OCI-LY7 (cell line): ENCODE measurements at regions not wholly inside any gene's neighbourhood (a gene's known extent, or its start where the extent isn't known, plus 50 kb on each side); places are given as distances from the start of the nearest gene placed in this dataset.

Experiments used
- BruUV-seq: library from RNA; stranded (reverse); fragments of 400-500 nt; replicated peaks from 2 replicates; lab custom pipeline; 2021; lab: Mats Ljungman, UMichigan
- CTCF ChIA-PET: fragments of 300-600 bp; sonication (Branson Sonifier 250); formaldehyde crosslinking; loops from one replicate; lab custom pipeline; 2022; ENCODE audit warnings: antibody characterized with exemption; ENCODE audit not compliant: unreplicated experiment; lab: Charles Lee
- POLR2A ChIA-PET: fragments of 300-600 bp; sonication (Branson Sonifier 250); formaldehyde crosslinking; loops from one replicate; lab custom pipeline; 2022; ENCODE audit warnings: antibody characterized with exemption; lab: Charles Lee
- DNase-seq: peaks from one replicate; pipeline ENCODE4 v3.0.0-alpha.2; 2015; ENCODE audit warnings: low spot score
- H2AFZ ChIP-seq: fragments of 200-600 bp; sonication (generic), shearing (Covaris generic); 2 replicates; pipeline ENCODE4 v1.6.1; 2014; ENCODE audit warnings: mild to moderate bottlenecking, antibody characterized with exemption, low read length, moderate library complexity
- H3K27ac ChIP-seq: fragments of 200-600 bp; sonication (generic); 2 replicates; pipeline ENCODE4 v1.5.1; 2014; ENCODE audit warnings: mixed run types, low read depth, mild to moderate bottlenecking, moderate library complexity, low read length, inconsistent platforms; ENCODE audit not compliant: poor library complexity, severe bottlenecking
- H3K36me3 ChIP-seq: fragments of 200-600 bp; sonication (generic); 2 replicates; pipeline ENCODE4 v1.6.1; 2014; ENCODE audit warnings: mild to moderate bottlenecking, antibody characterized with exemption, low read length, moderate library complexity, mixed read lengths; ENCODE audit not compliant: insufficient read depth
- H3K4me1 ChIP-seq: fragments of 200-600 bp; sonication (generic); 2 replicates; pipeline ENCODE4 v1.5.1; 2014; ENCODE audit warnings: mild to moderate bottlenecking, low read length; ENCODE audit not compliant: insufficient read depth, poor library complexity, severe bottlenecking
- H3K4me2 ChIP-seq: fragments of 200-600 bp; sonication (generic); 2 replicates; pipeline ENCODE4 v1.6.1; 2014; ENCODE audit warnings: mild to moderate bottlenecking, low read length
- H3K4me3 ChIP-seq: fragments of 200-600 bp; sonication (generic); 2 replicates; pipeline ENCODE4 v1.5.1; 2014; ENCODE audit warnings: mild to moderate bottlenecking, low read depth, low read length; ENCODE audit not compliant: poor library complexity, severe bottlenecking
- H3K79me2 ChIP-seq: fragments of 200-600 bp; sonication (generic); 2 replicates; pipeline ENCODE4 v1.6.1; 2016; ENCODE audit warnings: low read depth, mild to moderate bottlenecking, low read length, moderate library complexity, mixed read lengths; ENCODE audit not compliant: insufficient read depth
- H3K9me2 ChIP-seq: fragments of 200-600 bp; sonication (generic); 2 replicates; pipeline ENCODE4 v1.6.1; 2016; ENCODE audit warnings: mild to moderate bottlenecking, low read length, mixed read lengths; ENCODE audit not compliant: insufficient read depth
- H3K9me3 ChIP-seq: fragments of 200-600 bp; sonication (generic); 2 replicates; pipeline ENCODE4 v1.6.1; 2014; ENCODE audit warnings: mild to moderate bottlenecking, mixed run types, low read length, mixed read lengths
- H4K20me1 ChIP-seq: fragments of 200-600 bp; sonication (generic); 2 replicates; pipeline ENCODE4 v1.6.1; 2014; ENCODE audit warnings: mild to moderate bottlenecking, antibody characterized with exemption, low read length, moderate library complexity, mixed read lengths; ENCODE audit not compliant: insufficient read depth
- EZH2phosphoT487 ChIP-seq: fragments of 200-600 bp; sonication (generic); IDR thresholded peaks from 2 replicates; pipeline ENCODE4 v1.6.1; 2018; ENCODE audit warnings: low read depth, borderline replicate concordance, mild to moderate bottlenecking, mixed run types, antibody characterized with exemption, low read length, moderate library complexity, mixed read lengths
- intact Hi-C: fragments of 100-400 bp; cut with micrococcal nuclease; formaldehyde crosslinking; loops from one replicate; pipeline ENCODE4 v1.10.0; 2022; ENCODE audit not compliant: unreplicated experiment
- TF ChIP-seq, protein P1 (sequence below): fragments of 200-600 bp; sonication (generic); conservative IDR thresholded peaks from 2 replicates; pipeline ENCODE4 v1.5.1; 2014; ENCODE audit warnings: mild to moderate bottlenecking, antibody characterized with exemption, low read length, moderate library complexity, mixed read lengths

DNA sequence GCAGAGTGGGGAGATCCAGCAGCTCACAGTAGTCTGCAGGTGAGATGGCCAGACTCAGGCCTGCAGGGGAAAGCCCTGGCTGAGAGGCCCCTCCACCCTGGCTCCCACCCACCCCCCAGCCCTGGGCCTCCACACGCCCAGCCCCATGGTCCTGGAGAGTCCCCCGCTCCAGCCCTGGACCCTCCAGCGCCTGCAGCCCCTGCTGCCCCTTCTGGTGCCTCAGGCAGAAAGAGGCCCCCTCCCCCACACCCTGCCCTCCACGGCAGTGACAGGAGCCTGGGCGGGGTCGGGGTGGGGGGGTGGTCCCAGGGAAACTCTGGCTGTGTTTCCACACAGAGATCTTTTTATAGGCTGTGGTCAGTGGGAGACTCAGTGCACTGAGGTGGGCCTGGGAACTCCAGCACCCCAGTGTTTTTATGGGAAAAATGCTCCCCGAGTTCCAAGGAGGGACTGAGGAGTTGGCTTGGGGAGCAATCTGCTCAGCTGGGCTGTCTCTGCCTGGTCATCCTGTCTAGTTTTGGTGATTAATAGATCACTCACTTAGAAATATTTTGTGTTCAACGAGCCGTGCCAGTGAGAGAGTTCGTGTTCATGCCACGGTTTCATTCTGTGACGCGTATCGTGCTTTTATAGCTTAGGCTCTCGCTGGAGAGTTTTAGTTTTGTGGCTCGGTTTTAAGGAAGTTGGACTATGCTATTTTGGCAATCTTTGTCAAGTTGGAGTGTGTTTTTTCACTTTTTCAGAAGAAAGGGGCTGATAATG, 53.1 kb upstream of the HGFAC start:
- peak overlapping the region; percentile 59 for H3K4me2 ChIP-seq

GRCh38 chr4:3389233-3390215, 52.2 kb upstream of the HGFAC start:
- ChIA-PET POLR2A (no interaction called here), CTCF (no interaction called here)
- Histone ChIP-seq H3K4me1 (peaks cover 29% of the 10 kb centered on the region), H3K4me3 (no peak overlapping the region), H3K27ac (no peak overlapping the region), H2AFZ (peak overlapping the region; percentile 94; the same call in 1 of the 2 replicates), H3K36me3 (no peaks in the 10 kb centered on the region), H3K4me2 (0 out of 2 replicates have a peak overlapping the region, but pooled peaks have one; percentile 59), H3K79me2 (no peaks in the 10 kb centered on the region), H3K9me3 (no peaks in the 10 kb centered on the region), H4K20me1 (no peaks in the 10 kb centered on the region), H3K9me2 (no peaks in the 10 kb centered on the region)
- no peak for TF ChIP-seq EZH2phosphoT487
- TF ChIP-seq, protein P1, sequence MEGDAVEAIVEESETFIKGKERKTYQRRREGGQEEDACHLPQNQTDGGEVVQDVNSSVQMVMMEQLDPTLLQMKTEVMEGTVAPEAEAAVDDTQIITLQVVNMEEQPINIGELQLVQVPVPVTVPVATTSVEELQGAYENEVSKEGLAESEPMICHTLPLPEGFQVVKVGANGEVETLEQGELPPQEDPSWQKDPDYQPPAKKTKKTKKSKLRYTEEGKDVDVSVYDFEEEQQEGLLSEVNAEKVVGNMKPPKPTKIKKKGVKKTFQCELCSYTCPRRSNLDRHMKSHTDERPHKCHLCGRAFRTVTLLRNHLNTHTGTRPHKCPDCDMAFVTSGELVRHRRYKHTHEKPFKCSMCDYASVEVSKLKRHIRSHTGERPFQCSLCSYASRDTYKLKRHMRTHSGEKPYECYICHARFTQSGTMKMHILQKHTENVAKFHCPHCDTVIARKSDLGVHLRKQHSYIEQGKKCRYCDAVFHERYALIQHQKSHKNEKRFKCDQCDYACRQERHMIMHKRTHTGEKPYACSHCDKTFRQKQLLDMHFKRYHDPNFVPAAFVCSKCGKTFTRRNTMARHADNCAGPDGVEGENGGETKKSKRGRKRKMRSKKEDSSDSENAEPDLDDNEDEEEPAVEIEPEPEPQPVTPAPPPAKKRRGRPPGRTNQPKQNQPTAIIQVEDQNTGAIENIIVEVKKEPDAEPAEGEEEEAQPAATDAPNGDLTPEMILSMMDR, result no peak
- no TSS peak for BruUV-seq
- no peak for DNase-seq
- intact Hi-C loops, result no loop called here

More for the DNA sequence above, 53.1 kb upstream of the HGFAC start:
- Histone ChIP-seq H3K4me3 (peak overlapping the region; percentile 47), H3K79me2 (no peaks in the 10 kb centered on the region), H3K27ac (peak overlapping the region; percentile 45), H3K9me3 (no peaks in the 10 kb centered on the region), H3K36me3 (no peaks in the 10 kb centered on the region), H2AFZ (peak overlapping the region; percentile 94; the same call in 1 of the 2 replicates), H3K4me1 (peaks cover 29% of the 10 kb centered on the region), H3K9me2 (no peaks in the 10 kb centered on the region), H4K20me1 (no peaks in the 10 kb centered on the region)
- DNase-seq, result no peak
- TF ChIP-seq EZH2phosphoT487, result no peak
- TF ChIP-seq, protein P1, result no peak
- ChIA-PET CTCF (no interaction called here), POLR2A (interaction anchor here (0.6 kb wide), 1 partner anchor 405 kb away, joined by 3 read pairs; no protein-coding TSS in a partner anchor)
- no TSS peak for BruUV-seq
- intact Hi-C loops, result no loop called here
